Liver (tissue), 8 donors: ENCODE measurements at regions not wholly inside any gene's neighbourhood (a gene's known extent, or its start where the extent isn't known, plus 50 kb on each side); places are given as distances from the start of the nearest gene placed in this dataset.

Experiments used
- DNase-seq: peaks from one replicate; pipeline ENCODE4 v3.0.0-alpha.2; 2017; ENCODE audit warnings: low spot score
- H3K27ac ChIP-seq, 2 donors: one replicate each; pipeline ENCODE4 v1.7.0; 2013; ENCODE audit warnings: inconsistent platforms in 2 of 2, low read length in 2 of 2, control low read depth in 1 of 2, low read depth in 1 of 2, mild to moderate bottlenecking in 1 of 2
- H3K27me3 ChIP-seq, 4 donors: one replicate each; pipeline versions ENCODE4 v1.6.1 to v1.7.0; 2013; ENCODE audit warnings: low read length in 3 of 4, inconsistent platforms in 1 of 4, mild to moderate bottlenecking in 1 of 4, moderate library complexity in 1 of 4; ENCODE audit not compliant: control insufficient read depth in 4 of 4, insufficient read depth in 4 of 4
- H3K36me3 ChIP-seq, 4 donors: one replicate each; pipeline versions ENCODE4 v1.6.1 to v1.7.0; 2013; ENCODE audit warnings: low read length in 3 of 4, mild to moderate bottlenecking in 3 of 4, low read depth in 1 of 4, moderate library complexity in 1 of 4; ENCODE audit not compliant: control insufficient read depth in 4 of 4, insufficient read depth in 3 of 4
- H3K4me1 ChIP-seq, 4 donors: one replicate each; pipeline versions ENCODE4 v1.6.1 to v1.7.0; 2013; ENCODE audit warnings: low read length in 3 of 4, mild to moderate bottlenecking in 3 of 4, moderate library complexity in 1 of 4; ENCODE audit not compliant: control insufficient read depth in 4 of 4, insufficient read depth in 4 of 4
- H3K4me3 ChIP-seq, 3 donors: one replicate each; pipeline versions ENCODE4 v1.6.1 to v1.7.0; 2013; ENCODE audit warnings: low read length in 3 of 3, control low read depth in 1 of 3, low read depth in 1 of 3, mild to moderate bottlenecking in 1 of 3
- H3K9ac ChIP-seq, 2 donors: one replicate each; pipeline ENCODE4 v1.7.0; 2013; ENCODE audit warnings: low read length in 2 of 2, mild to moderate bottlenecking in 2 of 2, moderate library complexity in 2 of 2, control low read depth in 1 of 2, low read depth in 1 of 2
- H3K9me3 ChIP-seq, 4 donors: one replicate each; pipeline versions ENCODE4 v1.6.1 to v1.7.0; 2013; ENCODE audit warnings: low read length in 3 of 4; ENCODE audit not compliant: control insufficient read depth in 4 of 4
- CTCF ChIP-seq: fragments of 150-350 bp; IDR thresholded peaks from 2 replicates; pipeline ENCODE4 v1.5.1; 2017; ENCODE audit warnings: improper control_type of control experiment, low read depth, low read length; ENCODE audit not compliant: missing input control
- GABPA ChIP-seq, 2 donors: IDR thresholded peaks in 1 of 2; conservative IDR thresholded peaks in 1 of 2; 2 replicates each; pipeline ENCODE4 v1.6.1; 2016; ENCODE audit warnings: antibody characterized with exemption in 2 of 2, mild to moderate bottlenecking in 1 of 2, moderate library complexity in 1 of 2
- HNF4A ChIP-seq, 2 donors: conservative IDR thresholded peaks; 2 replicates each; pipeline ENCODE4 v1.6.1; 2016; ENCODE audit warnings: antibody characterized with exemption in 2 of 2, mild to moderate bottlenecking in 2 of 2
- JUND ChIP-seq, 2 donors: IDR thresholded peaks; 2 replicates each; pipeline ENCODE4 v1.6.1; 2016; ENCODE audit warnings: antibody characterized with exemption in 2 of 2
- MAX ChIP-seq: IDR thresholded peaks from 2 replicates; pipeline ENCODE4 v1.6.1; 2016; ENCODE audit warnings: antibody characterized with exemption
- NR2F2 ChIP-seq: IDR thresholded peaks from 2 replicates; pipeline ENCODE4 v1.6.1; 2016; ENCODE audit warnings: antibody characterized with exemption
- RAD21 ChIP-seq, 2 donors: IDR thresholded peaks; 2 replicates each; pipeline ENCODE4 v1.6.1; 2016; ENCODE audit warnings: antibody characterized with exemption in 2 of 2, mild to moderate bottlenecking in 2 of 2
- REST ChIP-seq: IDR thresholded peaks from 2 replicates; pipeline ENCODE4 v1.6.1; 2016; ENCODE audit warnings: antibody characterized with exemption, mild to moderate bottlenecking
- RXRA ChIP-seq, 2 donors: IDR thresholded peaks; 2 replicates each; pipeline ENCODE4 v1.6.1; 2017 to 2018; ENCODE audit warnings: antibody characterized with exemption in 2 of 2, mild to moderate bottlenecking in 1 of 2
- TAF1 ChIP-seq: conservative IDR thresholded peaks from 2 replicates; pipeline ENCODE4 v1.6.1; 2016; ENCODE audit warnings: antibody characterized with exemption, mild to moderate bottlenecking
- YY1 ChIP-seq: IDR thresholded peaks from 2 replicates; pipeline ENCODE4 v1.6.1; 2016; ENCODE audit warnings: antibody characterized with exemption, mild to moderate bottlenecking
- ZBTB33 ChIP-seq: IDR thresholded peaks from 2 replicates; pipeline ENCODE4 v1.6.1; 2016; ENCODE audit warnings: antibody characterized with exemption
- WGBS: extraction: QIAGEN DNeasy Blood & Tissue Kit; methylation state at CpG from one replicate; pipeline ENCODE4 v1.1.7; 2013; 5-methylcytosine and 5-hydroxymethylcytosine counted together
- donor health status: healthy.
- donor health status: healthy.
- donor health status: healthy.
- donor health status: healthy.
- donor health status: healthy.

- Histone ChIP-seq H3K27me3 (no peaks in the 10 kb centered on the region), H3K27ac (no peak overlapping the region), H3K9me3 (no peaks in the 10 kb centered on the region), H3K4me1 (no peaks in the 10 kb centered on the region), H3K4me3 (peak overlapping the region in 1 of 3 donors; percentile 64), H3K36me3 (no peaks in the 10 kb centered on the region), H3K9ac (no peak overlapping the region)
- peak; percentile 65 for DNase-seq
- TF ChIP-seq CTCF (peak; percentile 23), TAF1 (no peak)
- 2% methylated on average over 59 of the region's 60 CpGs for WGBS
Measured at GRCh38 chrY:12421072-12421787, 279.8 kb upstream of the USP9Y start.

- TF ChIP-seq JUND (IDR thresholded peaks at IDR 0.05), result no peak
- TF ChIP-seq RXRA (IDR thresholded peaks at IDR 0.05), result no peak
- no peak for TF ChIP-seq MAX
- no peak for TF ChIP-seq YY1
- Histone ChIP-seq H3K4me3 (peak overlapping the region in 1 of 3 donors; percentile 64), H3K9me3 (no peaks in the 10 kb centered on the region), H3K36me3 (no peaks in the 10 kb centered on the region), H3K9ac (no peak overlapping the region), H3K4me1 (no peaks in the 10 kb centered on the region), H3K27me3 (no peaks in the 10 kb centered on the region), H3K27ac (no peak overlapping the region)
- no peak for DNase-seq
- WGBS, result 21% methylated on average over 18 of the region's 18 CpGs
Measured at GRCh38 chrY:12421788-12422124, 279.3 kb upstream of the USP9Y start.

- Histone ChIP-seq H3K27ac (no peak overlapping the region), H3K9me3 (no peaks in the 10 kb centered on the region), H3K4me3 (no peak overlapping the region), H3K27me3 (no peaks in the 10 kb centered on the region), H3K4me1 (no peaks in the 10 kb centered on the region), H3K9ac (no peak overlapping the region), H3K36me3 (no peaks in the 10 kb centered on the region)
- no peak for DNase-seq
- WGBS, result 93% methylated on average over 5 of the region's 5 CpGs
- no peak for TF ChIP-seq RAD21 (IDR thresholded peaks at IDR 0.05)
- no peak for TF ChIP-seq HNF4A (conservative IDR thresholded peaks at IDR 0.05)
- no peak for TF ChIP-seq ZBTB33
- no peak for TF ChIP-seq JUND (IDR thresholded peaks at IDR 0.05)
- no peak for TF ChIP-seq NR2F2
- TF ChIP-seq MAX, result no peak
- TF ChIP-seq GABPA (IDR thresholded peaks at IDR 0.05 in 1 of 2, conservative IDR thresholded peaks at IDR 0.05 in 1 of 2), result no peak
- TF ChIP-seq TAF1, result no peak
- no peak for TF ChIP-seq REST
Measured at GRCh38 chrY:12422536-12422935, 278.5 kb upstream of the USP9Y start.
